ENCODE measurements at regions not wholly inside any gene's neighbourhood (a gene's known extent, or its start where the extent isn't known, plus 50 kb on each side); places are given as distances from the start of the nearest gene placed in this dataset.

- Histone ChIP-seq H3K27ac (ENCODE audit: extremely low read depth, low read depth, low read length) (no peak overlapping the region), H3K36me3 (ENCODE audit: control insufficient read depth, insufficient read depth, low read length) (no peaks in the 10 kb centered on the region), H3K9ac (ENCODE audit: insufficient read depth in 1 of 2, low read depth in 2 of 2, low read length in 2 of 2) (no peak overlapping the region), H3K9me3 (replicated peaks; ENCODE audit: control insufficient read depth, insufficient read depth, low read depth, low read length) (no peaks in the 10 kb centered on the region; the same call in 1 of the 2 replicates), H3K4me1 (replicated peaks in 1 of 2; ENCODE audit: control insufficient read depth in 2 of 2, insufficient read depth in 2 of 2, low read length in 2 of 2) (no peaks in the 10 kb centered on the region), H3K27me3 (ENCODE audit: control insufficient read depth in 2 of 2, insufficient read depth in 2 of 2, low read length in 2 of 2) (no peaks in the 10 kb centered on the region), H4K20me1 (replicated peaks; ENCODE audit: control insufficient read depth, insufficient read depth, low read length) (no peaks in the 10 kb centered on the region), H3K4me3 (no peak overlapping the region), H3K79me2 (ENCODE audit: control insufficient read depth, insufficient read depth, low read length) (no peaks in the 10 kb centered on the region), H2AFZ (ENCODE audit: low read depth, low read length) (no peak overlapping the region), H3K4me2 (ENCODE audit: insufficient read depth, low read length) (no peak overlapping the region), H3K9me1 (ENCODE audit: control insufficient read depth, insufficient read depth, low read length) (no peaks in the 10 kb centered on the region)
- POLR2A ChIA-PET: no interaction called here
- no peak for FAIRE-seq
- intact Hi-C loops (cut with micrococcal nuclease): no loop called here
- 0% methylated on average over 1 of the region's 4 CpGs for WGBS (ENCODE audit: insufficient coverage, low coverage, missing lambda C conversion rate)
- BruUV-seq (replicated peaks): no TSS peak
- ATAC-seq: no peak
- no peak for DNase-seq (ENCODE audit: extremely low read depth in 1 of 4, low spot score in 3 of 4)
- in situ Hi-C loops (cut with MboI): no loop called here
- TF ChIP-seq PTTG1 (tag; IDR thresholded peaks at IDR 0.05; ENCODE audit: low read depth) (no peak), STAG1 (CRISPR knock-in tag; IDR thresholded peaks at IDR 0.05; ENCODE audit: borderline replicate concordance) (no peak), ZBED1 (IDR thresholded peaks at IDR 0.05) (no peak), MCM7 (IDR thresholded peaks at IDR 0.05) (no peak), TOE1 (IDR thresholded peaks at IDR 0.05; ENCODE audit: borderline replicate concordance) (no peak), TOE1 (CRISPR knock-in tag; IDR thresholded peaks at IDR 0.05; ENCODE audit: borderline replicate concordance, low read depth) (no peak), ZNF324 (CRISPR knock-in tag; IDR thresholded peaks at IDR 0.05) (no peak), CHD7 (IDR thresholded peaks at IDR 0.05; ENCODE audit: low read depth, low read length) (no peak), CBFA2T2 (conservative IDR thresholded peaks at IDR 0.05) (no peak), HNRNPK (IDR thresholded peaks at IDR 0.05; ENCODE audit: low read depth, low read length, poor library complexity, severe bottlenecking) (no peak), TFAP4 (CRISPR knock-in tag; IDR thresholded peaks at IDR 0.05; ENCODE audit: borderline replicate concordance) (no peak), BCL6 (CRISPR knock-in tag; IDR thresholded peaks at IDR 0.05) (no peak), ZNF79 (CRISPR knock-in tag; IDR thresholded peaks at IDR 0.05; ENCODE audit: low read depth) (no peak), FUS (optimal IDR thresholded peaks at IDR 0.05; ENCODE audit: low read depth, low read length) (no peak)
- CTCF ChIA-PET (ENCODE audit: low intra/inter-chr PET ratio): no interaction called here
Observed at GRCh38 chr14:29391231-29391630, 536.4 kb downstream of the PRKD1 start.
